Astrocyte (in vitro differentiated cells and primary cell): ENCODE measurements at regions not wholly inside any gene's neighbourhood (a gene's known extent, or its start where the extent isn't known, plus 50 kb on each side); places are given as distances from the start of the nearest gene placed in this dataset.

ENCODE experiments used
- DNase-seq: peaks from one replicate; pipeline ENCODE4 v3.0.0-alpha.2; 2010; ENCODE audit warnings: low read depth
- FAIRE-seq: peaks from 2 replicates; lab custom pipeline; 2011; peaks lifted over from hg19 to GRCh38; lab: Jason Lieb, UNC
- H2AFZ ChIP-seq: 2 replicates; pipeline ENCODE4 v1.6.0; 2012; ENCODE audit warnings: low read depth, low read length, inconsistent platforms
- H3K27ac ChIP-seq: 2 replicates; pipeline ENCODE4 v1.5.1; 2011; ENCODE audit warnings: low read depth, low read length, inconsistent platforms
- H3K27me3 ChIP-seq: 2 replicates; pipeline ENCODE4 v1.6.0; 2011; ENCODE audit warnings: low read length, inconsistent platforms; ENCODE audit not compliant: insufficient read depth
- H3K36me3 ChIP-seq: 2 replicates; pipeline ENCODE4 v1.5.1; 2011; ENCODE audit warnings: low read length, inconsistent platforms; ENCODE audit not compliant: insufficient read depth
- H3K4me1 ChIP-seq: 2 replicates; pipeline ENCODE4 v1.5.1; 2011; ENCODE audit warnings: low read length, inconsistent platforms; ENCODE audit not compliant: insufficient read depth
- H3K4me2 ChIP-seq: 2 replicates; pipeline ENCODE4 v1.6.0; 2012; ENCODE audit warnings: low read length, inconsistent platforms
- H3K4me3 ChIP-seq: 2 replicates; pipeline ENCODE4 v1.5.1; 2011; ENCODE audit warnings: low read depth, mild to moderate bottlenecking, low read length, inconsistent platforms; ENCODE audit not compliant: insufficient read depth
- H3K79me2 ChIP-seq: 2 replicates; pipeline ENCODE4 v1.6.0; 2012; ENCODE audit warnings: mild to moderate bottlenecking, low read length, inconsistent platforms; ENCODE audit not compliant: insufficient read depth
- H3K9ac ChIP-seq: 2 replicates; pipeline ENCODE4 v1.6.0; 2012; ENCODE audit warnings: mild to moderate bottlenecking, low read length, inconsistent platforms
- H3K9me3 ChIP-seq: 2 replicates; pipeline ENCODE4 v1.5.1; 2012; ENCODE audit warnings: low read depth, mild to moderate bottlenecking, low read length, inconsistent platforms; ENCODE audit not compliant: insufficient read depth
- H4K20me1 ChIP-seq: 2 replicates; pipeline ENCODE4 v1.6.0; 2012; ENCODE audit warnings: low read length, inconsistent platforms; ENCODE audit not compliant: insufficient read depth
- H3K27ac Mint-ChIP-seq: one replicate; pipeline ENCODE4 v1.8.0; 2021; ENCODE audit warnings: mild to moderate bottlenecking, mixed read lengths; ENCODE audit not compliant: unreplicated experiment
- H3K27me3 Mint-ChIP-seq: one replicate; pipeline ENCODE4 v1.8.0; 2021; ENCODE audit warnings: low read depth, mixed read lengths; ENCODE audit not compliant: unreplicated experiment
- H3K36me3 Mint-ChIP-seq: one replicate; pipeline ENCODE4 v1.8.0; 2021; ENCODE audit warnings: low read depth, mixed read lengths; ENCODE audit not compliant: unreplicated experiment
- H3K4me1 Mint-ChIP-seq: one replicate; pipeline ENCODE4 v1.8.0; 2021; ENCODE audit warnings: low read depth, mixed read lengths; ENCODE audit not compliant: unreplicated experiment
- H3K4me3 Mint-ChIP-seq: one replicate; pipeline ENCODE4 v1.8.0; 2021; ENCODE audit warnings: mild to moderate bottlenecking, moderate library complexity, mixed read lengths; ENCODE audit not compliant: unreplicated experiment
- H3K9me3 Mint-ChIP-seq: one replicate; pipeline ENCODE4 v1.8.0; 2021; ENCODE audit warnings: mild to moderate bottlenecking, mixed read lengths; ENCODE audit not compliant: unreplicated experiment
- CTCF ChIP-seq: IDR thresholded peaks from 2 replicates; pipeline ENCODE4 v1.5.1; 2011; ENCODE audit warnings: low read depth, mild to moderate bottlenecking, inconsistent platforms, low read length, moderate library complexity; ENCODE audit not compliant: insufficient read depth
- EZH2 ChIP-seq: IDR thresholded peaks from 2 replicates; pipeline ENCODE4 v1.6.1; 2012; ENCODE audit warnings: mild to moderate bottlenecking, low read length, inconsistent platforms; ENCODE audit not compliant: insufficient read depth

DNA sequence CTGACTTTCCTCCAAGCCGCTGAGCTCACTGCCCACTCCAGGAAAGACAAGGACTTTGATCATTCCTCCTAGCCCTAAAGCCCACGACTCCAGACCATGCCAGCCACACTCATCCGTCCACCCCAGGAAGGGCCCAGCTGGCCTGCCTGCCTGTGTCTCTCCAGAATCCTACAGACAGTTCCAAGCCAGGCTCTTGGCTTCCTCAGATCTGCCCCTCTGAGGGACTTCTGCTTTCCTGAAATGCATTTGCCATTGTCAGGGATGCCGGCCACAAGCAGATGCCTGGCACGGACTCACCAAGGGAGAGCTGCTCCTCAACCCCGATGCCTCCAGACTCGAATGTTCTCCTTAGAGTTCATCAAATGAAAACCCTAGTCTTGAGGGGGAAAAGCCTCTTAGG is 155.8 kb downstream of the OAT start:
- Mint-ChIP-seq H3K4me3 (no peak overlapping the region), H3K9me3 (peaks cover 15% of the 10 kb centered on the region), H3K27ac (no peak overlapping the region), H3K36me3 (no peaks in the 10 kb centered on the region), H3K27me3 (peaks cover 62% of the 10 kb centered on the region), H3K4me1 (peaks cover 2% of the 10 kb centered on the region)
- no peak for DNase-seq
- peaks cover 6% of the 10 kb centered on the region for H3K27me3 ChIP-seq
- no peak overlapping the region for H3K27ac ChIP-seq
- H3K9me3 ChIP-seq, result no peaks in the 10 kb centered on the region
- FAIRE-seq, result no peak
- H3K9ac ChIP-seq, result no peak overlapping the region
- TF ChIP-seq EZH2 (no peak), CTCF (no peak)
- H3K36me3 ChIP-seq, result no peaks in the 10 kb centered on the region
- H2AFZ ChIP-seq, result no peak overlapping the region
- no peaks in the 10 kb centered on the region for H3K79me2 ChIP-seq
- H3K4me2 ChIP-seq, result no peak overlapping the region
- no peak overlapping the region for H3K4me3 ChIP-seq
- no peaks in the 10 kb centered on the region for H4K20me1 ChIP-seq
- H3K4me1 ChIP-seq, result peaks cover 3% of the 10 kb centered on the region

DNA sequence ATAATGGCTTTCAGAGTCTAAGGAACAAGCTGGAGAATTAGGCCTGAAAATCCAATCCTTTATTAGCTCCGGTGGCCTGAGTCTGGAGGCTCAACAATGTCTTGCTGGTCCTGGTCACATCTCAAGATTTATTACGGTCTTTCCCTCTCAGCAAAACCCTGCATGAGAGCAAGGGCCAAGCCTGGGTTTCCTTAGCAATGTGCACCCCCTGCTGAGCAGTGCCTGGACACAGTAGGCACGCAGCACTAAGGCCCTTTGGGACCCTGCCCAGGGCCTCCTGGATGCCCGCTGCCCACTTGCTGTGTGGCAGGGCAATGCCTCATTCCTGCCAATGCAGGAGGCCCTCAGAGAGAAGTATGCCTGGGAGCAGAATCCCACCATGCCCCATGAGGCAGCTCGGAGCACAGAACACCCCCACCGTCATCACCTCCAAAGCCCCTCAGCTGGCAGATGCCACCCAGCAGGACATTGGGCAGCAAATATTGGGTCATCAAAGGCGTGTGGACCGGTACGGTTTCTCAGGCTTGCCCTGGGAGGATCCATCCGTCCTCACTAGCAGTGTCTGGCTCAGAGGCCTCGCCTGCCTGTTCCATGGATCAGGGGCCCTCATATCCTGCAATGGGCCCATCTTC is 156.4 kb downstream of the OAT start:
- Mint-ChIP-seq H3K4me3 (no peak overlapping the region), H3K27ac (no peak overlapping the region), H3K27me3 (peaks cover 64% of the 10 kb centered on the region), H3K9me3 (peaks cover 15% of the 10 kb centered on the region), H3K4me1 (peaks cover 2% of the 10 kb centered on the region), H3K36me3 (no peaks in the 10 kb centered on the region)
- Histone ChIP-seq H3K36me3 (no peaks in the 10 kb centered on the region), H2AFZ (no peak overlapping the region), H3K27me3 (peaks cover 6% of the 10 kb centered on the region), H3K9ac (no peak overlapping the region), H3K4me3 (no peak overlapping the region), H3K4me1 (no peaks in the 10 kb centered on the region), H3K27ac (no peak overlapping the region), H3K79me2 (no peaks in the 10 kb centered on the region), H3K4me2 (no peak overlapping the region), H4K20me1 (no peaks in the 10 kb centered on the region), H3K9me3 (no peaks in the 10 kb centered on the region)
- FAIRE-seq (no peak), DNase-seq (no peak)
- TF ChIP-seq EZH2, result no peak
- TF ChIP-seq CTCF, result no peak

DNA sequence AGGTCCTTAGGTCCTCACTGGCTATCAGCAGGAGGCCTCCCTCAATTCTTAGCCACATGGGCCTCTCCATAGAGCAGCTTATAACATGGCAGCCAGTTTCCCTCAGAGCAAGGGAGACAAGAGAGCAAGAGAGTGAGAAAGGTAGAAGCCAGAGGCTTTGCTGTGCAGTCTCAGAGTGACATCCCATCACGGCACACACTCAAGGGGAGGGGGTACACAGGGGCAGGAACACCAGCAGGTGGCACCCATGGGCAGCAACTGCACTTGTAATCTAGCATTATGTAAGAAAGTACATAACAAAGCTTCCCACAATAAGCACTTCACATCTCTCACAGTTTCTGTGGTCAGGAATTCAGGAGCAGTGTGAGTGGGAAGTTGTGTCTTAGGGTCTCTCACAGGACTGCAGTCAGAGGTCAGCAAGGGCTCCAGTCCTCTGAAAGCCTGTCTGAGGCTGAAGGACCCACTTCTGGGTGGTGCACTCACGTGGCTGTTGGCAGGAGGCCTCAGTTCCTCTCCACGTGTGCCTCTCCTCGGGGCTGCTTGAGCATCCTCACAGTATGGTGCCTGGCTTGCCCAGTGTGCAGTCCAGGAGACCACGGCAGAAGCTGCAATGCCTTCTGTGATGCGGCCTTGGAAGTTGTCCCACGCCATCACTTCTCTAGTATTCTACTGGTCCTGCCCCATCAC is 159.4 kb downstream of the OAT start:
- Histone ChIP-seq H3K36me3 (no peaks in the 10 kb centered on the region), H3K4me2 (no peak overlapping the region), H4K20me1 (no peaks in the 10 kb centered on the region), H3K79me2 (no peaks in the 10 kb centered on the region), H3K27ac (no peak overlapping the region), H2AFZ (no peak overlapping the region), H3K4me3 (no peak overlapping the region), H3K4me1 (no peaks in the 10 kb centered on the region), H3K9me3 (no peaks in the 10 kb centered on the region), H3K27me3 (peaks cover 4% of the 10 kb centered on the region), H3K9ac (no peak overlapping the region)
- peaks cover 43% of the 10 kb centered on the region for H3K27me3 Mint-ChIP-seq
- no peak for TF ChIP-seq CTCF
- TF ChIP-seq EZH2, result no peak
- H3K4me3 Mint-ChIP-seq, result no peak overlapping the region
- H3K9me3 Mint-ChIP-seq, result peaks cover 15% of the 10 kb centered on the region
- FAIRE-seq (no peak), DNase-seq (no peak)
- no peaks in the 10 kb centered on the region for H3K36me3 Mint-ChIP-seq
- H3K4me1 Mint-ChIP-seq, result no peaks in the 10 kb centered on the region
- H3K27ac Mint-ChIP-seq, result peak overlapping the region; percentile 47
